Neural cell (in vitro differentiated cells): ENCODE measurements at regions not wholly inside any gene's neighbourhood (a gene's known extent, or its start where the extent isn't known, plus 50 kb on each side); places are given as distances from the start of the nearest gene placed in this dataset.

Experiments
- H2AFZ ChIP-seq: fragments of 200-600, 300-800 bp; sonication (generic), shearing (Covaris generic); 2 replicates; pipeline ENCODE4 v1.6.0; 2014; ENCODE audit warnings: low read depth, mild to moderate bottlenecking, antibody characterized with exemption, low read length, moderate library complexity
- H3F3A ChIP-seq: fragments of 200-600 bp; shearing (Covaris generic); 2 replicates; pipeline ENCODE4 v1.6.1; 2016; ENCODE audit warnings: mild to moderate bottlenecking, moderate library complexity, mixed read lengths, antibody characterized with exemption, low read length; ENCODE audit not compliant: insufficient read depth, poor library complexity, severe bottlenecking
- H3K27ac ChIP-seq: fragments of 200-600, 300-800 bp; sonication (generic), shearing (Covaris generic); 2 replicates; pipeline ENCODE4 v1.5.1; 2014; ENCODE audit warnings: mild to moderate bottlenecking, low read length, moderate library complexity
- H3K27me3 ChIP-seq: fragments of 300-800, 200-600 bp; sonication (generic), shearing (Covaris generic); 2 replicates; pipeline ENCODE4 v1.6.0; 2014; ENCODE audit warnings: mild to moderate bottlenecking, low read depth, low read length, moderate library complexity; ENCODE audit not compliant: insufficient read depth
- H3K36me3 ChIP-seq: fragments of 300-800, 200-600 bp; sonication (generic), shearing (Covaris generic); 2 replicates; pipeline ENCODE4 v1.5.1; 2014; ENCODE audit warnings: mild to moderate bottlenecking, antibody characterized with exemption, low read length, moderate library complexity; ENCODE audit not compliant: insufficient read depth
- H3K4me2 ChIP-seq: fragments of 300-800, 200-600 bp; sonication (generic), shearing (Covaris generic); 2 replicates; pipeline ENCODE4 v1.6.0; 2014; ENCODE audit warnings: mild to moderate bottlenecking, low read length
- H3K4me3 ChIP-seq: fragments of 300-800, 200-600 bp; sonication (generic), shearing (Covaris generic); 2 replicates; pipeline ENCODE4 v1.5.1; 2014; ENCODE audit warnings: mild to moderate bottlenecking, low read length, moderate library complexity
- H3K79me2 ChIP-seq: fragments of 200-600 bp; shearing (Covaris generic); replicated peaks from 2 replicates; pipeline ENCODE4 v1.6.0; 2014; ENCODE audit warnings: mild to moderate bottlenecking, low read length, moderate library complexity; ENCODE audit not compliant: insufficient read depth
- H3K9ac ChIP-seq: fragments of 300-800, 200-600 bp; sonication (generic), shearing (Covaris generic); 2 replicates; pipeline ENCODE4 v1.6.1; 2016; ENCODE audit warnings: mild to moderate bottlenecking, low read length, mixed read lengths
- H3K9me2 ChIP-seq: fragments of 200-600 bp; shearing (Covaris generic); 2 replicates; pipeline ENCODE4 v1.6.1; 2016; ENCODE audit warnings: mild to moderate bottlenecking, low read length, mixed read lengths; ENCODE audit not compliant: insufficient read depth
- H3K9me3 ChIP-seq: fragments of 200-600, 300-800 bp; sonication (generic), shearing (Covaris generic); 2 replicates; pipeline ENCODE4 v1.6.1; 2016; ENCODE audit warnings: mild to moderate bottlenecking, mixed run types, low read length, moderate library complexity, mixed read lengths
- H4K20me1 ChIP-seq: fragments of 200-600 bp; shearing (Covaris generic); 2 replicates; pipeline ENCODE4 v1.6.1; 2016; ENCODE audit warnings: mild to moderate bottlenecking, mixed run types; ENCODE audit not compliant: insufficient read depth
- CTCF ChIP-seq: fragments of 450-650 bp; IDR thresholded peaks from 2 replicates; pipeline ENCODE4 v1.5.1; 2014; ENCODE audit warnings: antibody characterized with exemption, mild to moderate bottlenecking, moderate library complexity; ENCODE audit not compliant: poor library complexity, severe bottlenecking
- EP300 ChIP-seq: fragments of 450-650 bp; conservative IDR thresholded peaks from 2 replicates; pipeline ENCODE4 v1.6.1; 2014; ENCODE audit warnings: antibody characterized with exemption, mild to moderate bottlenecking, moderate library complexity; ENCODE audit not compliant: poor library complexity, severe bottlenecking
- EZH2 ChIP-seq: fragments of 200-600, 300-800 bp; shearing (Covaris generic), sonication (generic); IDR thresholded peaks from 2 replicates; pipeline ENCODE4 v1.6.1; 2014; ENCODE audit warnings: antibody characterized with exemption, low read length, borderline replicate concordance, mild to moderate bottlenecking; ENCODE audit not compliant: insufficient read depth, poor library complexity, severe bottlenecking
- MXI1 ChIP-seq: fragments of 450-650 bp; conservative IDR thresholded peaks from 2 replicates; pipeline ENCODE4 v1.6.1; 2014; ENCODE audit warnings: antibody characterized with exemption, mild to moderate bottlenecking; ENCODE audit not compliant: poor library complexity, severe bottlenecking
- POLR2AphosphoS5 ChIP-seq: IDR thresholded peaks from 2 replicates; pipeline ENCODE4 v1.6.1; 2012
- RAD21 ChIP-seq: fragments of 450-650 bp; conservative IDR thresholded peaks from 2 replicates; pipeline ENCODE4 v1.6.1; 2014; ENCODE audit warnings: antibody characterized with exemption, mild to moderate bottlenecking, moderate library complexity
- REST ChIP-seq: IDR thresholded peaks from 2 replicates; pipeline ENCODE4 v1.6.1; 2012; ENCODE audit warnings: borderline replicate concordance
- SMC3 ChIP-seq: fragments of 450-650 bp; conservative IDR thresholded peaks from 2 replicates; pipeline ENCODE4 v1.6.1; 2014; ENCODE audit warnings: antibody characterized with exemption, mild to moderate bottlenecking, moderate library complexity; ENCODE audit not compliant: poor library complexity
- TAF1 ChIP-seq: IDR thresholded peaks from 2 replicates; pipeline ENCODE4 v1.6.1; 2012; ENCODE audit warnings: low read depth

- Histone ChIP-seq H3K79me2 (no peaks in the 10 kb centered on the region), H3K36me3 (no peaks in the 10 kb centered on the region), H3K9me2 (no peaks in the 10 kb centered on the region), H3K27me3 (no peaks in the 10 kb centered on the region), H3K9me3 (no peaks in the 10 kb centered on the region), H3K4me3 (no peak overlapping the region), H2AFZ (no peak overlapping the region), H3F3A (no peaks in the 10 kb centered on the region), H3K27ac (no peak overlapping the region), H3K4me2 (no peak overlapping the region), H3K9ac (no peak overlapping the region), H4K20me1 (no peaks in the 10 kb centered on the region)
- TF ChIP-seq REST: no peak
- no peak for TF ChIP-seq TAF1
- no peak for TF ChIP-seq SMC3
- no peak for TF ChIP-seq CTCF
- TF ChIP-seq MXI1: no peak
- TF ChIP-seq POLR2AphosphoS5: no peak
- TF ChIP-seq EP300: no peak
- TF ChIP-seq EZH2: no peak
- TF ChIP-seq RAD21: no peak
Measured at GRCh38 chrX:15165832-15166231, 104.1 kb downstream of the ASB9 start.

GRCh38 chrX:15163131-15163530 is 106.8 kb downstream of the ASB9 start:
- H2AFZ ChIP-seq: no peak overlapping the region
- H3K9ac ChIP-seq: no peak overlapping the region
- no peaks in the 10 kb centered on the region for H3F3A ChIP-seq
- H3K4me2 ChIP-seq: no peak overlapping the region
- H3K9me2 ChIP-seq: no peaks in the 10 kb centered on the region
- TF ChIP-seq REST: no peak
- no peak for TF ChIP-seq POLR2AphosphoS5
- no peak for TF ChIP-seq RAD21
- TF ChIP-seq TAF1: no peak
- no peak for TF ChIP-seq EP300
- TF ChIP-seq SMC3: no peak
- TF ChIP-seq EZH2: no peak
- TF ChIP-seq CTCF: no peak
- TF ChIP-seq MXI1: no peak
- H4K20me1 ChIP-seq: no peaks in the 10 kb centered on the region
- no peaks in the 10 kb centered on the region for H3K36me3 ChIP-seq
- H3K27ac ChIP-seq: no peak overlapping the region
- no peak overlapping the region for H3K4me3 ChIP-seq
- H3K79me2 ChIP-seq: no peaks in the 10 kb centered on the region
- no peaks in the 10 kb centered on the region for H3K9me3 ChIP-seq
- H3K27me3 ChIP-seq: no peaks in the 10 kb centered on the region
